HL-60 (cell line): ENCODE measurements at regions not wholly inside any gene's neighbourhood (a gene's known extent, or its start where the extent isn't known, plus 50 kb on each side); places are given as distances from the start of the nearest gene placed in this dataset.

Source experiments
- POLR2AphosphoS5 ChIP-seq: IDR thresholded peaks from 2 replicates; pipeline ENCODE4 v1.6.1; 2012; ENCODE audit warnings: low read depth
- TF ChIP-seq, protein P1 (sequence below): IDR thresholded peaks from one replicate; pipeline ENCODE4 v1.5.1; 2011; ENCODE audit warnings: low read length, control low read depth, inconsistent platforms; ENCODE audit not compliant: insufficient read depth

- TF ChIP-seq, protein P1, sequence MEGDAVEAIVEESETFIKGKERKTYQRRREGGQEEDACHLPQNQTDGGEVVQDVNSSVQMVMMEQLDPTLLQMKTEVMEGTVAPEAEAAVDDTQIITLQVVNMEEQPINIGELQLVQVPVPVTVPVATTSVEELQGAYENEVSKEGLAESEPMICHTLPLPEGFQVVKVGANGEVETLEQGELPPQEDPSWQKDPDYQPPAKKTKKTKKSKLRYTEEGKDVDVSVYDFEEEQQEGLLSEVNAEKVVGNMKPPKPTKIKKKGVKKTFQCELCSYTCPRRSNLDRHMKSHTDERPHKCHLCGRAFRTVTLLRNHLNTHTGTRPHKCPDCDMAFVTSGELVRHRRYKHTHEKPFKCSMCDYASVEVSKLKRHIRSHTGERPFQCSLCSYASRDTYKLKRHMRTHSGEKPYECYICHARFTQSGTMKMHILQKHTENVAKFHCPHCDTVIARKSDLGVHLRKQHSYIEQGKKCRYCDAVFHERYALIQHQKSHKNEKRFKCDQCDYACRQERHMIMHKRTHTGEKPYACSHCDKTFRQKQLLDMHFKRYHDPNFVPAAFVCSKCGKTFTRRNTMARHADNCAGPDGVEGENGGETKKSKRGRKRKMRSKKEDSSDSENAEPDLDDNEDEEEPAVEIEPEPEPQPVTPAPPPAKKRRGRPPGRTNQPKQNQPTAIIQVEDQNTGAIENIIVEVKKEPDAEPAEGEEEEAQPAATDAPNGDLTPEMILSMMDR: no peak
- no peak for TF ChIP-seq POLR2AphosphoS5
Observed at GRCh38 chr15:21262851-21263425, 177.4 kb downstream of the POTEB3 start.
